ENCODE measurements at regions not wholly inside any gene's neighbourhood (a gene's known extent, or its start where the extent isn't known, plus 50 kb on each side); places are given as distances from the start of the nearest gene placed in this dataset.

- no peak overlapping the region for H3K4me3 ChIP-seq (ENCODE audit: low read depth, low read length)
Measured at GRCh38 chr12:39224971-39225370, 217.9 kb downstream of the KIF21A start.

GRCh38 chr12:39205969-39206368 is 237.0 kb downstream of the KIF21A start:
- no peak for TF ChIP-seq CTCF (IDR thresholded peaks at IDR 0.05; ENCODE audit: low read depth, low read length, missing control alignments)
- no peak overlapping the region for H3K4me3 ChIP-seq (ENCODE audit: low read depth, low read length)
- no peak for DNase-seq (ENCODE audit: low read depth)

More at GRCh38 chr12:39224971-39225370, 217.9 kb downstream of the KIF21A start:
- no peak for DNase-seq (ENCODE audit: low read depth)
- no peak for TF ChIP-seq CTCF (IDR thresholded peaks at IDR 0.05; ENCODE audit: low read depth, low read length, missing control alignments)

GRCh38 chr12:39199351-39199750 is 243.6 kb downstream of the KIF21A start:
- DNase-seq (ENCODE audit: low read depth), result no peak
- H3K4me3 ChIP-seq (ENCODE audit: low read depth, low read length), result no peak overlapping the region
- no peak for TF ChIP-seq CTCF (IDR thresholded peaks at IDR 0.05; ENCODE audit: low read depth, low read length, missing control alignments)

GRCh38 chr12:39188689-39189088 is 254.2 kb downstream of the KIF21A start:
- DNase-seq (ENCODE audit: low read depth), result no peak
- no peak for TF ChIP-seq CTCF (IDR thresholded peaks at IDR 0.05; ENCODE audit: low read depth, low read length, missing control alignments)
- H3K4me3 ChIP-seq (ENCODE audit: low read depth, low read length), result no peak overlapping the region

- no peak for DNase-seq (ENCODE audit: low read depth)
- H3K4me3 ChIP-seq (ENCODE audit: low read depth, low read length), result no peak overlapping the region
- no peak for TF ChIP-seq CTCF (IDR thresholded peaks at IDR 0.05; ENCODE audit: low read depth, low read length, missing control alignments)
Measured at GRCh38 chr12:39186744-39187143, 256.2 kb downstream of the KIF21A start.

GRCh38 chr12:39178837-39179236 is 264.1 kb downstream of the KIF21A start:
- no peak for TF ChIP-seq CTCF (IDR thresholded peaks at IDR 0.05; ENCODE audit: low read depth, low read length, missing control alignments)
- no peak for DNase-seq (ENCODE audit: low read depth)
- no peak overlapping the region for H3K4me3 ChIP-seq (ENCODE audit: low read depth, low read length)

GRCh38 chr12:39176356-39176755 is 266.6 kb downstream of the KIF21A start:
- H3K4me3 ChIP-seq (ENCODE audit: low read depth, low read length), result no peak overlapping the region
- no peak for TF ChIP-seq CTCF (IDR thresholded peaks at IDR 0.05; ENCODE audit: low read depth, low read length, missing control alignments)

More at GRCh38 chr12:39176356-39176755, 266.6 kb downstream of the KIF21A start:
- DNase-seq (ENCODE audit: low read depth), result no peak

Measured in GM12864 (cell line).